HG03520 (cell line): ENCODE measurements at regions not wholly inside any gene's neighbourhood (a gene's known extent, or its start where the extent isn't known, plus 50 kb on each side); places are given as distances from the start of the nearest gene placed in this dataset.
A peak's percentile ranks its signal among the peaks of the same experiment; 100 is the strongest.

Experiments
- ATAC-seq: cut with Tn5 transposase; IDR thresholded peaks from one replicate; pipeline ENCODE4 v1.9.1; 2021; ENCODE audit warnings: mild to moderate bottlenecking, moderate library complexity; ENCODE audit not compliant: unreplicated experiment

GRCh38 chr2:204313256-204313655 lies 232.0 kb upstream of the PARD3B start:
- no peak for ATAC-seq

- no peak for ATAC-seq
Observed at GRCh38 chr2:204315236-204315662, 230.0 kb upstream of the PARD3B start.

- no peak for ATAC-seq
Observed at GRCh38 chr2:204317640-204318039, 227.6 kb upstream of the PARD3B start.

- ATAC-seq = no peak
Observed at GRCh38 chr2:204321027-204321800, 224.1 kb upstream of the PARD3B start.

GRCh38 chr2:204321910-204322751 lies 223.1 kb upstream of the PARD3B start:
- ATAC-seq = no peak

GRCh38 chr2:204325468-204325867 lies 219.8 kb upstream of the PARD3B start:
- peak; percentile 96 for ATAC-seq

- ATAC-seq = no peak
Observed at GRCh38 chr2:204328373-204328772, 216.9 kb upstream of the PARD3B start.

GRCh38 chr2:204329016-204329415 lies 216.3 kb upstream of the PARD3B start:
- no peak for ATAC-seq

GRCh38 chr2:204329532-204329931 lies 215.7 kb upstream of the PARD3B start:
- no peak for ATAC-seq

- ATAC-seq = no peak
Observed at GRCh38 chr2:204331180-204331579, 214.1 kb upstream of the PARD3B start.

- no peak for ATAC-seq
Observed at GRCh38 chr2:204331988-204332387, 213.3 kb upstream of the PARD3B start.

GRCh38 chr2:204332706-204333105 lies 212.6 kb upstream of the PARD3B start:
- no peak for ATAC-seq

GRCh38 chr2:204333861-204334260 lies 211.4 kb upstream of the PARD3B start:
- ATAC-seq = no peak

GRCh38 chr2:204335451-204336058 lies 209.7 kb upstream of the PARD3B start:
- ATAC-seq = no peak

GRCh38 chr2:204336153-204336744 lies 209.0 kb upstream of the PARD3B start:
- ATAC-seq = no peak

GRCh38 chr2:204337638-204338037 lies 207.6 kb upstream of the PARD3B start:
- ATAC-seq = no peak

- ATAC-seq = no peak
Observed at GRCh38 chr2:204339212-204339715, 206.0 kb upstream of the PARD3B start.

GRCh38 chr2:204340511-204340910 lies 204.8 kb upstream of the PARD3B start:
- no peak for ATAC-seq

GRCh38 chr2:204341887-204342276 lies 203.4 kb upstream of the PARD3B start:
- ATAC-seq = no peak

- no peak for ATAC-seq
Observed at GRCh38 chr2:204343685-204344084, 201.6 kb upstream of the PARD3B start.

GRCh38 chr2:204344119-204344518 lies 201.2 kb upstream of the PARD3B start:
- ATAC-seq = no peak
